GM12878 (cell line): ENCODE measurements at regions not wholly inside any gene's neighbourhood (a gene's known extent, or its start where the extent isn't known, plus 50 kb on each side); places are given as distances from the start of the nearest gene placed in this dataset.

Source experiments
- BCL11A ChIP-seq: IDR thresholded peaks from 2 replicates; pipeline ENCODE4 v1.6.1; 2011; ENCODE audit warnings: low read depth, low read length
- CBX3 ChIP-seq: fragments of 200-600 bp; sonication (generic); IDR thresholded peaks from 2 replicates; pipeline ENCODE4 v1.6.1; 2016; ENCODE audit warnings: low read depth, borderline replicate concordance
- GABPA ChIP-seq: IDR thresholded peaks from 2 replicates; pipeline ENCODE4 v1.6.1; 2014; ENCODE audit warnings: antibody characterized with exemption, low read depth, mild to moderate bottlenecking, inconsistent platforms
- KDM1A ChIP-seq: fragments of 200-600 bp; sonication (generic); IDR thresholded peaks from 2 replicates; pipeline ENCODE4 v1.6.1; 2016; ENCODE audit warnings: borderline replicate concordance
- KLF5 ChIP-seq: fragments of 450-650 bp; IDR thresholded peaks from 2 replicates; pipeline ENCODE4 v1.6.1; 2014; ENCODE audit warnings: mild to moderate bottlenecking; ENCODE audit not compliant: partially characterized antibody
- NFIC ChIP-seq: IDR thresholded peaks from 2 replicates; pipeline ENCODE4 v1.6.1; 2012; ENCODE audit warnings: low read depth, mild to moderate bottlenecking, inconsistent platforms, low read length, moderate library complexity
- RBBP5 ChIP-seq: fragments of 200-600 bp; sonication (generic); conservative IDR thresholded peaks from 2 replicates; pipeline ENCODE4 v1.6.1; 2016
- RFX5 ChIP-seq: IDR thresholded peaks from 2 replicates; pipeline ENCODE4 v1.6.1; 2011; ENCODE audit warnings: low read depth, low read length, improper control_type of control experiment
- RUNX3 ChIP-seq: IDR thresholded peaks from 2 replicates; pipeline ENCODE4 v1.6.1; 2012; ENCODE audit warnings: low read length, inconsistent platforms
- WRNIP1 ChIP-seq: IDR thresholded peaks from 2 replicates; pipeline ENCODE4 v1.6.1; 2011; ENCODE audit warnings: low read depth, low read length, improper control_type of control experiment, borderline replicate concordance
- ZBED1 ChIP-seq: IDR thresholded peaks from 2 replicates; pipeline ENCODE4 v1.6.1; 2016; ENCODE audit warnings: borderline replicate concordance
- ZNF207 ChIP-seq: fragments of 450-650 bp; IDR thresholded peaks from 2 replicates; pipeline ENCODE4 v1.6.1; 2014; ENCODE audit warnings: antibody characterized with exemption, mild to moderate bottlenecking, borderline replicate concordance
- ZSCAN29 ChIP-seq: fragments of 450-650 bp; IDR thresholded peaks from 2 replicates; pipeline ENCODE4 v1.6.1; 2017; ENCODE audit warnings: mild to moderate bottlenecking, moderate library complexity
- ZZZ3 ChIP-seq: IDR thresholded peaks from 2 replicates; pipeline ENCODE4 v1.6.1; 2011; ENCODE audit warnings: low read depth; ENCODE audit not compliant: control insufficient read depth, insufficient read length
- TF ChIP-seq, protein P1 (sequence below): fragments of 450-650 bp; formaldehyde crosslinking; IDR thresholded peaks from 2 replicates; pipeline ENCODE4 v1.5.0; 2022; ENCODE audit warnings: mild to moderate bottlenecking, missing genetic modification characterization
- TF ChIP-seq, protein P2 (sequence below): fragments of 450-650 bp; IDR thresholded peaks from 2 replicates; pipeline ENCODE4 v1.6.1; 2014; ENCODE audit warnings: mild to moderate bottlenecking

DNA sequence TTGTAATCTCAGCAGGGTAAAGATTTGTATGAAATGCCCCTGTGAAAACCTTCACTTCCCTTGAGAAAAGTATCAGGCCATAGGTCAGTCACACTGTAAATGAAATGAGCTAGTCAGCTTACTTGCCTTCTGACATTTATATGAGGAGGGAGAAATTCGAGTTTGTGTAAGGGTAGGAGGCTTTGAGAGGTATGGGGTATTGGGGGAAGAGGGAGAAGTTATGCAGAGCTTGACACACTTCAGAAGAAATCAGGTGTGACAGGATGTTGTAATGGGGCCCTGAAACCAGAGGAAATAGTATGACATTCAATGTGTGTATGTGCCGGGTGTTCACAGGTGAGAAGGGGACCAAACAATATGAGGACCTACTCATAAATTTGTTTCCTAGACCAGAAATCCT is 64.2 kb upstream of the CCN6 start (continued):
- TF ChIP-seq, protein P1, sequence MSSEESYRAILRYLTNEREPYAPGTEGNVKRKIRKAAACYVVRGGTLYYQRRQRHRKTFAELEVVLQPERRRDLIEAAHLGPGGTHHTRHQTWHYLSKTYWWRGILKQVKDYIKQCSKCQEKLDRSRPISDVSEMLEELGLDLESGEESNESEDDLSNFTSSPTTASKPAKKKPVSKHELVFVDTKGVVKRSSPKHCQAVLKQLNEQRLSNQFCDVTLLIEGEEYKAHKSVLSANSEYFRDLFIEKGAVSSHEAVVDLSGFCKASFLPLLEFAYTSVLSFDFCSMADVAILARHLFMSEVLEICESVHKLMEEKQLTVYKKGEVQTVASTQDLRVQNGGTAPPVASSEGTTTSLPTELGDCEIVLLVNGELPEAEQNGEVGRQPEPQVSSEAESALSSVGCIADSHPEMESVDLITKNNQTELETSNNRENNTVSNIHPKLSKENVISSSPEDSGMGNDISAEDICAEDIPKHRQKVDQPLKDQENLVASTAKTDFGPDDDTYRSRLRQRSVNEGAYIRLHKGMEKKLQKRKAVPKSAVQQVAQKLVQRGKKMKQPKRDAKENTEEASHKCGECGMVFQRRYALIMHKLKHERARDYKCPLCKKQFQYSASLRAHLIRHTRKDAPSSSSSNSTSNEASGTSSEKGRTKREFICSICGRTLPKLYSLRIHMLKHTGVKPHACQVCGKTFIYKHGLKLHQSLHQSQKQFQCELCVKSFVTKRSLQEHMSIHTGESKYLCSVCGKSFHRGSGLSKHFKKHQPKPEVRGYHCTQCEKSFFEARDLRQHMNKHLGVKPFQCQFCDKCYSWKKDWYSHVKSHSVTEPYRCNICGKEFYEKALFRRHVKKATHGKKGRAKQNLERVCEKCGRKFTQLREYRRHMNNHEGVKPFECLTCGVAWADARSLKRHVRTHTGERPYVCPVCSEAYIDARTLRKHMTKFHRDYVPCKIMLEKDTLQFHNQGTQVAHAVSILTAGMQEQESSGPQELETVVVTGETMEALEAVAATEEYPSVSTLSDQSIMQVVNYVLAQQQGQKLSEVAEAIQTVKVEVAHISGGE (CRISPR knock-in tag): no peak
- TF ChIP-seq KDM1A (no peak), ZSCAN29 (no peak), ZNF207 (no peak), ZZZ3 (no peak), WRNIP1 (no peak), RBBP5 (no peak), GABPA (peak; percentile 63; the same call in 1 of the 2 replicates), BCL11A (no peak), RUNX3 (peak; percentile 17), RFX5 (no peak), ZBED1 (no peak), CBX3 (no peak), NFIC (peak; percentile 60), KLF5 (no peak)
- TF ChIP-seq, protein P2, sequence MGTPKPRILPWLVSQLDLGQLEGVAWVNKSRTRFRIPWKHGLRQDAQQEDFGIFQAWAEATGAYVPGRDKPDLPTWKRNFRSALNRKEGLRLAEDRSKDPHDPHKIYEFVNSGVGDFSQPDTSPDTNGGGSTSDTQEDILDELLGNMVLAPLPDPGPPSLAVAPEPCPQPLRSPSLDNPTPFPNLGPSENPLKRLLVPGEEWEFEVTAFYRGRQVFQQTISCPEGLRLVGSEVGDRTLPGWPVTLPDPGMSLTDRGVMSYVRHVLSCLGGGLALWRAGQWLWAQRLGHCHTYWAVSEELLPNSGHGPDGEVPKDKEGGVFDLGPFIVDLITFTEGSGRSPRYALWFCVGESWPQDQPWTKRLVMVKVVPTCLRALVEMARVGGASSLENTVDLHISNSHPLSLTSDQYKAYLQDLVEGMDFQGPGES: no peak
- TF ChIP-seq, all 136 proteins: peak for 10
